GM23338 (cell line): ENCODE measurements at regions not wholly inside any gene's neighbourhood (a gene's known extent, or its start where the extent isn't known, plus 50 kb on each side); places are given as distances from the start of the nearest gene placed in this dataset.

ENCODE experiments used
- ATAC-seq: fragments of 200-7000 bp; cut with Tn5 transposase; 3 replicates; pipeline ENCODE4 v1.9.1; 2020
- DNase-seq: peaks from one replicate; pipeline ENCODE4 v3.0.0-alpha.2; 2015; ENCODE audit warnings: low spot score
- H2AFZ ChIP-seq: fragments of 200-600 bp; sonication (generic); 2 replicates; pipeline ENCODE4 v1.8.0; 2016; ENCODE audit warnings: antibody characterized with exemption, mild to moderate bottlenecking, moderate library complexity
- H3F3A ChIP-seq: fragments of 200-600 bp; sonication (generic); replicated peaks from 2 replicates; pipeline ENCODE4 v1.8.0; 2017; ENCODE audit warnings: antibody characterized with exemption, mixed run types, low read depth
- H3K27ac ChIP-seq: fragments of 200-600 bp; sonication (generic); 2 replicates; pipeline ENCODE4 v1.6.1; 2016; ENCODE audit warnings: low read depth
- H3K27me3 ChIP-seq: fragments of 200-600 bp; sonication (generic); 2 replicates; pipeline ENCODE4 v1.8.0; 2016; ENCODE audit warnings: mild to moderate bottlenecking, mixed run types, moderate library complexity; ENCODE audit not compliant: insufficient read depth
- H3K36me3 ChIP-seq: fragments of 200-600 bp; sonication (generic); 2 replicates; pipeline ENCODE4 v1.8.0; 2016; ENCODE audit warnings: mild to moderate bottlenecking; ENCODE audit not compliant: insufficient read depth
- H3K4me1 ChIP-seq: fragments of 200-600 bp; sonication (generic); 2 replicates; pipeline ENCODE4 v1.8.0; 2016; ENCODE audit warnings: mild to moderate bottlenecking, moderate library complexity; ENCODE audit not compliant: insufficient read depth
- H3K4me2 ChIP-seq: fragments of 200-600 bp; sonication (generic); 2 replicates; pipeline ENCODE4 v1.7.1; 2017; ENCODE audit warnings: mixed run types
- H3K4me3 ChIP-seq: fragments of 200-600 bp; sonication (generic); 2 replicates; pipeline ENCODE4 v1.6.1; 2016; ENCODE audit warnings: mixed run types
- H3K79me2 ChIP-seq: fragments of 200-600 bp; sonication (generic); replicated peaks from 2 replicates; pipeline ENCODE4 v1.8.0; 2017; ENCODE audit warnings: mild to moderate bottlenecking; ENCODE audit not compliant: insufficient read depth
- H3K9me2 ChIP-seq: fragments of 200-600 bp; sonication (generic); 2 replicates; pipeline ENCODE4 v1.8.0; 2017; ENCODE audit not compliant: insufficient read depth
- H4K20me1 ChIP-seq: fragments of 200-600 bp; sonication (generic); replicated peaks from 2 replicates; pipeline ENCODE4 v1.8.0; 2017; ENCODE audit warnings: mild to moderate bottlenecking; ENCODE audit not compliant: insufficient read depth
- H3K27ac Mint-ChIP-seq: 2 replicates; pipeline ENCODE4 v1.8.0; 2020; ENCODE audit warnings: inconsistent platforms, mild to moderate bottlenecking, moderate library complexity, mixed read lengths
- H3K27me3 Mint-ChIP-seq: 3 replicates; pipeline ENCODE4 v1.8.0; 2022; ENCODE audit warnings: low read depth, mild to moderate bottlenecking, moderate library complexity, mixed read lengths, inconsistent platforms; ENCODE audit not compliant: insufficient read depth, poor library complexity
- H3K36me3 Mint-ChIP-seq: 3 replicates; pipeline ENCODE4 v1.8.0; 2021; ENCODE audit warnings: low read depth, mild to moderate bottlenecking, inconsistent platforms, moderate library complexity, mixed read lengths
- H3K4me1 Mint-ChIP-seq: 3 replicates; pipeline ENCODE4 v1.8.0; 2020; ENCODE audit warnings: mild to moderate bottlenecking, inconsistent platforms, mixed read lengths
- H3K4me3 Mint-ChIP-seq: 3 replicates; pipeline ENCODE4 v1.8.0; 2021; ENCODE audit warnings: moderate library complexity, mild to moderate bottlenecking, inconsistent platforms, mixed read lengths
- H3K9me3 Mint-ChIP-seq: 3 replicates; pipeline ENCODE4 v1.8.0; 2020; ENCODE audit warnings: moderate library complexity, mild to moderate bottlenecking, inconsistent platforms, mixed read lengths
- CREB1 ChIP-seq: fragments of 250-450 bp; sonication (Bioruptor Pico); IDR thresholded peaks from 2 replicates; pipeline ENCODE4 v1.5.0; 2020; ENCODE audit warnings: low read depth, mild to moderate bottlenecking, moderate library complexity
- ETS1 ChIP-seq: IDR thresholded peaks from 2 replicates; pipeline ENCODE4 v1.6.1; 2016; ENCODE audit warnings: antibody characterized with exemption
- EZH2phosphoT487 ChIP-seq: fragments of 200-600 bp; sonication (generic); IDR thresholded peaks from one replicate; pipeline ENCODE4 v1.8.1; 2018; ENCODE audit warnings: antibody characterized with exemption; ENCODE audit not compliant: unreplicated experiment
- JUNB ChIP-seq: IDR thresholded peaks from one replicate; pipeline ENCODE4 v1.6.1; 2016; ENCODE audit warnings: antibody characterized with exemption; ENCODE audit not compliant: unreplicated experiment
- NANOG ChIP-seq: IDR thresholded peaks from 2 replicates; pipeline ENCODE4 v1.6.1; 2016; ENCODE audit warnings: antibody characterized with exemption, borderline replicate concordance
- POLR2AphosphoS5 ChIP-seq: IDR thresholded peaks from 2 replicates; pipeline ENCODE4 v1.6.1; 2016; ENCODE audit warnings: antibody characterized with exemption, low read depth
- REST ChIP-seq: IDR thresholded peaks from one replicate; pipeline ENCODE4 v1.6.1; 2018; ENCODE audit warnings: antibody characterized with exemption; ENCODE audit not compliant: unreplicated experiment
- STAT1 ChIP-seq: IDR thresholded peaks from one replicate; pipeline ENCODE4 v1.6.1; 2016; ENCODE audit warnings: antibody characterized with exemption; ENCODE audit not compliant: unreplicated experiment
- ZNF114 ChIP-seq: fragments of 250-450 bp; sonication (Bioruptor Pico); IDR thresholded peaks from 2 replicates; pipeline ENCODE4 v1.5.0; 2020; ENCODE audit warnings: mild to moderate bottlenecking, moderate library complexity
- ZNF462 ChIP-seq: fragments of 250-450 bp; sonication (Bioruptor Pico); IDR thresholded peaks from 2 replicates; pipeline ENCODE4 v1.5.0; 2020; ENCODE audit warnings: mild to moderate bottlenecking, moderate library complexity
- TF ChIP-seq, protein P1 (sequence below), 2 experiments: fragments of 200-600 bp in 1 of 2; sonication (generic) in 1 of 2; conservative IDR thresholded peaks; 2 replicates each; pipeline versions ENCODE4 v1.5.1 to v1.6.1; 2016 to 2017; ENCODE audit warnings: antibody characterized with exemption in 2 of 2, low read depth in 2 of 2, mild to moderate bottlenecking in 2 of 2, moderate library complexity in 1 of 2

DNA sequence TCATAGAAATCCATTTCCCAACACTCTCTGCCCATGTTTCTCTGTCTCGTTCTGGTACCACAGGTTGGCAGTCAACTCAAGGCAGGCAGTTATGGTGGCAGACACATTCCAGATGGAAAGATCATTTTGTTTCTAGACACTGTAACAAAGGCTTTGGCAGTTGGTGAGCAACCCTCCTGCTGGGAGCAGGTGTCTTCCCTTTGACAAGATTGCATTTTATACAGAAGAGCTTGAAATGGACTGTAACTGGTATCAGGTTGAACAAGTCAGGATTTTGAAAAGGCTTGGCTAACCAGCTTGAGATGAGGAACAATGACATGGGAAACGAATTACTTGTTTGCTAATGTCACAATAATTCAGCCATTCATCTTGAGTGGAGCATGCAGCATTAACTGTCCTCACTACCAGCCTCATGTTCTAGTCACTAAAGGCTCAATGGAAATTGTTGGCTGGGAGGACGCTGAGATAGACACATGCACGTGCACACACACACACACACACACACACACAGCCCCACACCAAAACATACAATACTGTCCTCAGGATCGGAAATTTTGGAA, 170.0 kb downstream of the SEMA6D start:
- no peaks in the 10 kb centered on the region for H3K36me3 Mint-ChIP-seq

More for the DNA sequence above, 170.0 kb downstream of the SEMA6D start:
- DNase-seq (no peak), ATAC-seq (no peak)
- Histone ChIP-seq H3F3A (no peaks in the 10 kb centered on the region), H3K9me2 (no peaks in the 10 kb centered on the region), H4K20me1 (no peaks in the 10 kb centered on the region), H3K27ac (no peak overlapping the region), H2AFZ (no peak overlapping the region), H3K4me2 (peak overlapping the region; percentile 35; the same call in 1 of the 2 replicates), H3K79me2 (no peaks in the 10 kb centered on the region), H3K4me3 (no peak overlapping the region), H3K36me3 (no peaks in the 10 kb centered on the region), H3K4me1 (peaks cover 30% of the 10 kb centered on the region), H3K27me3 (peaks cover 66% of the 10 kb centered on the region)
- H3K27ac Mint-ChIP-seq, result no peak overlapping the region
- peaks cover 8% of the 10 kb centered on the region for H3K27me3 Mint-ChIP-seq
- H3K9me3 Mint-ChIP-seq, result no peaks in the 10 kb centered on the region
- no peak for TF ChIP-seq ZNF114 (CRISPR knock-in tag)
- no peak for TF ChIP-seq EZH2phosphoT487
- no peak for TF ChIP-seq NANOG
- TF ChIP-seq, protein P1, sequence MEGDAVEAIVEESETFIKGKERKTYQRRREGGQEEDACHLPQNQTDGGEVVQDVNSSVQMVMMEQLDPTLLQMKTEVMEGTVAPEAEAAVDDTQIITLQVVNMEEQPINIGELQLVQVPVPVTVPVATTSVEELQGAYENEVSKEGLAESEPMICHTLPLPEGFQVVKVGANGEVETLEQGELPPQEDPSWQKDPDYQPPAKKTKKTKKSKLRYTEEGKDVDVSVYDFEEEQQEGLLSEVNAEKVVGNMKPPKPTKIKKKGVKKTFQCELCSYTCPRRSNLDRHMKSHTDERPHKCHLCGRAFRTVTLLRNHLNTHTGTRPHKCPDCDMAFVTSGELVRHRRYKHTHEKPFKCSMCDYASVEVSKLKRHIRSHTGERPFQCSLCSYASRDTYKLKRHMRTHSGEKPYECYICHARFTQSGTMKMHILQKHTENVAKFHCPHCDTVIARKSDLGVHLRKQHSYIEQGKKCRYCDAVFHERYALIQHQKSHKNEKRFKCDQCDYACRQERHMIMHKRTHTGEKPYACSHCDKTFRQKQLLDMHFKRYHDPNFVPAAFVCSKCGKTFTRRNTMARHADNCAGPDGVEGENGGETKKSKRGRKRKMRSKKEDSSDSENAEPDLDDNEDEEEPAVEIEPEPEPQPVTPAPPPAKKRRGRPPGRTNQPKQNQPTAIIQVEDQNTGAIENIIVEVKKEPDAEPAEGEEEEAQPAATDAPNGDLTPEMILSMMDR (conservative IDR thresholded peaks at IDR 0.05; ENCODE audit: low read depth in 2 of 2), result no peak
- TF ChIP-seq ETS1, result no peak
- no peak for TF ChIP-seq ZNF462 (CRISPR knock-in tag)
- no peak for TF ChIP-seq POLR2AphosphoS5
- TF ChIP-seq JUNB, result no peak
- TF ChIP-seq REST, result no peak
- no peak for TF ChIP-seq STAT1
- TF ChIP-seq CREB1, result no peak
- peaks cover 29% of the 10 kb centered on the region for H3K4me1 Mint-ChIP-seq
- no peak overlapping the region for H3K4me3 Mint-ChIP-seq
